ENCODE measurements at regions not wholly inside any gene's neighbourhood (a gene's known extent, or its start where the extent isn't known, plus 50 kb on each side); places are given as distances from the start of the nearest gene placed in this dataset.

DNA sequence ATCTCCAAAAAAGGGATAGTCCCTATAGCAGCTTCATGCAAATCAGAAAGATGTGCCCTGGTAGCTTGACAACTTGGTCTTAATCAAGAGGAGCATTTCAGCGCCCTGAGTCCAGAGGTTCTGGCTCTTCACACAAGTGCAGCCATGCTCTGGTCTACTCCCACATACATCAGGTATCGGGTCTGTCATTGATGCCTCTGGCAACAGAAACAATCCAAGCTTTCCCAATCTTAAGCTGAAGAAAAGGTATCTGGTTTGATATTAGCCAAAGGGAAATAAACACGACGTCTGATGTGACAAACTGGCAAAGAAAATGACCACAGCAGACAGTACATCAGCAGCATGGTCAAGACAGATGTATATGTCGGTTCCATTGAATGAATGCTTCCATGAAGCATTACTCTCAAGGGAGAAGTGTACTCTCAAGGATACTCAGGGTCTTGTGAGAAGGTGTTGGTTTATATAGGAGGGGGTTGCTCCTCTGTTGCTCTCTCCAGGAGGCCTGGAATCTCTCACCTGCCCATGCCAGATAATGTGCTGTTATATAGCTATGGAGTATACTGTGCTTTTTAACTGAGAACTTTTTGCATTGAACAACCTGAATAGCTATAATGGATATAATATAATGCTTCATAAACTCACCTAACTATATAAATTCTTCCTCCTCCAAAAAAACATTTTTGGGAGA lies 879.6 kb upstream of the PCDH10 start:
- TF ChIP-seq POLR2A (IDR thresholded peaks at IDR 0.05; ENCODE audit: low read depth, low read length): no peak
- TF ChIP-seq POLR2AphosphoS5 (IDR thresholded peaks at IDR 0.05; ENCODE audit: low read depth, low read length): no peak
- TF ChIP-seq TAF1 (IDR thresholded peaks at IDR 0.05; ENCODE audit: low read depth, low read length): no peak
- TF ChIP-seq POU2F2 (IDR thresholded peaks at IDR 0.05; ENCODE audit: low read depth, low read length): no peak
- no peak for TF ChIP-seq SPI1 (IDR thresholded peaks at IDR 0.05; ENCODE audit: low read depth, low read length)
- no peak for TF ChIP-seq PAX5 (IDR thresholded peaks at IDR 0.05; ENCODE audit: insufficient read depth, low read length, severe bottlenecking)

All from GM12891 (cell line).